DND-41 (cell line): ENCODE measurements at regions not wholly inside any gene's neighbourhood (a gene's known extent, or its start where the extent isn't known, plus 50 kb on each side); places are given as distances from the start of the nearest gene placed in this dataset.

Experiments
- ATAC-seq: fragments of 200-7000 bp; cut with Tn5 transposase; 3 replicates; pipeline ENCODE4 v1.9.1; 2021; ENCODE audit warnings: low read depth; ENCODE audit not compliant: insufficient read depth
- DNase-seq: peaks from one replicate; pipeline ENCODE4 v3.0.0-alpha.2; 2020
- H2AFZ ChIP-seq: 2 replicates; pipeline ENCODE4 v1.6.0; 2012; ENCODE audit warnings: low read depth, low read length
- H3K27ac ChIP-seq: 2 replicates; pipeline ENCODE4 v1.5.1; 2012; ENCODE audit warnings: low read length, inconsistent platforms
- H3K27me3 ChIP-seq: fragments of 200-600 bp; sonication (generic); 2 replicates; pipeline ENCODE4 v1.6.0; 2012; ENCODE audit warnings: low read length, mild to moderate bottlenecking, inconsistent platforms; ENCODE audit not compliant: insufficient read depth, poor library complexity
- H3K36me3 ChIP-seq: 2 replicates; pipeline ENCODE4 v1.5.1; 2012; ENCODE audit warnings: low read length, inconsistent platforms; ENCODE audit not compliant: insufficient read depth
- H3K4me1 ChIP-seq: 2 replicates; pipeline ENCODE4 v1.5.1; 2012; ENCODE audit warnings: mild to moderate bottlenecking, low read length; ENCODE audit not compliant: insufficient read depth
- H3K4me2 ChIP-seq: 2 replicates; pipeline ENCODE4 v1.6.0; 2012; ENCODE audit warnings: mild to moderate bottlenecking, moderate library complexity, low read length, inconsistent platforms; ENCODE audit not compliant: insufficient read depth
- H3K4me3 ChIP-seq, 2 experiments: fragments of 200-600 bp in 1 of 2; shearing (Covaris generic) in 1 of 2; 2 replicates each; pipeline ENCODE4 v1.5.1; 2012 to 2016; ENCODE audit warnings: inconsistent platforms in 2 of 2, low read length in 2 of 2, mild to moderate bottlenecking in 2 of 2, low read depth in 1 of 2, moderate library complexity in 1 of 2
- H3K79me2 ChIP-seq: 2 replicates; pipeline ENCODE4 v1.6.0; 2012; ENCODE audit warnings: low read length, inconsistent platforms; ENCODE audit not compliant: insufficient read depth
- H3K9ac ChIP-seq: 2 replicates; pipeline ENCODE4 v1.6.0; 2012; ENCODE audit warnings: low read depth, mild to moderate bottlenecking, inconsistent platforms, low read length, moderate library complexity
- H3K9me3 ChIP-seq: 2 replicates; pipeline ENCODE4 v1.5.1; 2012; ENCODE audit warnings: low read length, moderate library complexity, mild to moderate bottlenecking, inconsistent platforms; ENCODE audit not compliant: insufficient read depth, severe bottlenecking
- H4K20me1 ChIP-seq: 2 replicates; pipeline ENCODE4 v1.6.0; 2012; ENCODE audit warnings: low read length; ENCODE audit not compliant: insufficient read depth
- EZH2 ChIP-seq: IDR thresholded peaks from 3 replicates; pipeline ENCODE4 v1.6.1; 2012; ENCODE audit warnings: borderline replicate concordance, low read depth, mild to moderate bottlenecking, moderate library complexity, low read length, inconsistent platforms; ENCODE audit not compliant: severe bottlenecking
- TF ChIP-seq, protein P1 (sequence below): IDR thresholded peaks from 2 replicates; pipeline ENCODE4 v1.5.1; 2012; ENCODE audit warnings: borderline replicate concordance, low read length, moderate library complexity, mild to moderate bottlenecking; ENCODE audit not compliant: poor library complexity, severe bottlenecking; ENCODE audit errors: extremely low read depth

DNA sequence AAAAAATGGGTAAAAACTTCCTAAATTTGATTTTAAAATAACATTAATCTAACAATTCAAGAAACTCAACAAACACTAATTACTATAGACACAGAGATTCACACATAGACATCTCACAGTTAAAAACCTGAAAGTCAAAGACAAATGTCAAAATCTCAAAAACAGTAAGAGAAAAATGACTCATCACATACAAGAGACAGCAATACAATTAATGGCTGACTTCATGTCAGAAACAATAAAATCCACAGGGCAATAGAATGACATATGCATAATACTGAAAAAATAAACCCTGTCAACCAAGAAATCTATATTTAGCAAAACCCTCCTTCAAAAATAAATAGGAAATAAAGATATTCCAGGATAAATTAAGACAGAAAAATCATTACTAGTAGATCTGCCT is 200.4 kb downstream of the CEMIP2 start:
- TF ChIP-seq, protein P1, sequence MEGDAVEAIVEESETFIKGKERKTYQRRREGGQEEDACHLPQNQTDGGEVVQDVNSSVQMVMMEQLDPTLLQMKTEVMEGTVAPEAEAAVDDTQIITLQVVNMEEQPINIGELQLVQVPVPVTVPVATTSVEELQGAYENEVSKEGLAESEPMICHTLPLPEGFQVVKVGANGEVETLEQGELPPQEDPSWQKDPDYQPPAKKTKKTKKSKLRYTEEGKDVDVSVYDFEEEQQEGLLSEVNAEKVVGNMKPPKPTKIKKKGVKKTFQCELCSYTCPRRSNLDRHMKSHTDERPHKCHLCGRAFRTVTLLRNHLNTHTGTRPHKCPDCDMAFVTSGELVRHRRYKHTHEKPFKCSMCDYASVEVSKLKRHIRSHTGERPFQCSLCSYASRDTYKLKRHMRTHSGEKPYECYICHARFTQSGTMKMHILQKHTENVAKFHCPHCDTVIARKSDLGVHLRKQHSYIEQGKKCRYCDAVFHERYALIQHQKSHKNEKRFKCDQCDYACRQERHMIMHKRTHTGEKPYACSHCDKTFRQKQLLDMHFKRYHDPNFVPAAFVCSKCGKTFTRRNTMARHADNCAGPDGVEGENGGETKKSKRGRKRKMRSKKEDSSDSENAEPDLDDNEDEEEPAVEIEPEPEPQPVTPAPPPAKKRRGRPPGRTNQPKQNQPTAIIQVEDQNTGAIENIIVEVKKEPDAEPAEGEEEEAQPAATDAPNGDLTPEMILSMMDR: no peak
- no peak for TF ChIP-seq EZH2
- H3K79me2 ChIP-seq: no peaks in the 10 kb centered on the region
- H3K9ac ChIP-seq: no peak overlapping the region
- H4K20me1 ChIP-seq: no peaks in the 10 kb centered on the region
- H3K27ac ChIP-seq: no peak overlapping the region
- no peak overlapping the region for H2AFZ ChIP-seq
- no peaks in the 10 kb centered on the region for H3K9me3 ChIP-seq
- H3K36me3 ChIP-seq: no peaks in the 10 kb centered on the region
- ATAC-seq (no peak), DNase-seq (no peak)
- H3K27me3 ChIP-seq: no peaks in the 10 kb centered on the region
- H3K4me1 ChIP-seq: no peaks in the 10 kb centered on the region
- H3K4me2 ChIP-seq: no peak overlapping the region
- no peak overlapping the region for H3K4me3 ChIP-seq

DNA sequence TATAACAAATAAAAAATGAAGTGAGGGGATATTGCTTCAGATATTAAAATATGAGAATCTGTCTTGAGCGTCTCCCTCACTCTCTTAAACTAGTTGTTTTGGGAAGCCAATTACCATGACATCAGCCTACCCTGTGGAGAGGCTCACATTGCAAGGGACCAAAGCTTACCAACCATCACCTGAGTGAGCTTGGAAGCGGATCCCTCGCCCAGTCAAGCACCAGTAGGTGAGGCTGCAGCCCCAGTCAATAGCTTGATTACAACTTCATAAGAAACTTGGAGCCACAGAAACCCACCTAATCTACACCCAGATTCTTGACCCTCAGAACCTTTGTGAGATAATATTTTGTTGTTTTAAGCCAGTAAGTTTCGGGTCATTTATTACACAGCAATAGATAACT is 206.2 kb downstream of the CEMIP2 start:
- TF ChIP-seq, protein P1: no peak
- no peak for TF ChIP-seq EZH2
- H3K9me3 ChIP-seq: no peaks in the 10 kb centered on the region

DNA sequence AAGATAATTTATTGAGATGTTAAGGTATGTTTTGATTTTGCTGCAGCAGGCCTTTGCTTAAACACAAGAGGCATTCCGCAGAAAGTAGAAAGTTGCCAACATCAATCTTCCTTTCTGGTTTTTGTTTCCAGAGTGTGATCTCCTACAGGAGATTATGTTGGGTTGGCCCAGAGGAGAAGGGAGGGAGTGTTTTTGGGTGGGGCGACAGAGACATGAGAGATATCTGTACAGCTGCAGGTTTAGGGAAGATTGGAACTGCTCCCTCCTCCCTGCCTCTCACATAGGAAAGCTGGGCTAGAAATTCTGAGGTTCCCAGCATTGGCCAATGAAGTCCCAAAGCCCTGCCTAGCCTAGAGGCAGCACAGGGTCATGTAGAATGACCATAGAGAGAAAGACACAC is 211.0 kb downstream of the CEMIP2 start:
- Histone ChIP-seq H4K20me1 (no peaks in the 10 kb centered on the region), H3K4me3 (no peak overlapping the region), H3K4me2 (no peak overlapping the region), H3K27me3 (no peaks in the 10 kb centered on the region), H3K9ac (no peak overlapping the region), H3K9me3 (no peaks in the 10 kb centered on the region), H3K79me2 (no peaks in the 10 kb centered on the region), H3K36me3 (no peaks in the 10 kb centered on the region), H3K27ac (no peak overlapping the region), H2AFZ (no peak overlapping the region), H3K4me1 (no peaks in the 10 kb centered on the region)
- no peak for TF ChIP-seq EZH2
- TF ChIP-seq, protein P1: no peak
- ATAC-seq: no peak
- no peak for DNase-seq

More for the DNA sequence above, 206.2 kb downstream of the CEMIP2 start:
- Histone ChIP-seq H3K27ac (no peak overlapping the region), H2AFZ (no peak overlapping the region), H3K4me1 (no peaks in the 10 kb centered on the region), H3K4me3 (no peak overlapping the region), H3K79me2 (no peaks in the 10 kb centered on the region), H3K9ac (no peak overlapping the region), H4K20me1 (no peaks in the 10 kb centered on the region), H3K36me3 (no peaks in the 10 kb centered on the region), H3K27me3 (no peaks in the 10 kb centered on the region), H3K4me2 (no peak overlapping the region)
- no peak for ATAC-seq
- DNase-seq: no peak

- H3K9ac ChIP-seq: no peak overlapping the region
- no peak for ATAC-seq
- peaks cover 7% of the 10 kb centered on the region for H3K27me3 ChIP-seq
- TF ChIP-seq, protein P1: no peak
- TF ChIP-seq EZH2: no peak
- H3K9me3 ChIP-seq: no peaks in the 10 kb centered on the region
- no peaks in the 10 kb centered on the region for H3K4me1 ChIP-seq
- no peak overlapping the region for H3K4me3 ChIP-seq
- DNase-seq: no peak
- no peak overlapping the region for H2AFZ ChIP-seq
- no peaks in the 10 kb centered on the region for H3K36me3 ChIP-seq
- H4K20me1 ChIP-seq: no peaks in the 10 kb centered on the region
- H3K4me2 ChIP-seq: no peak overlapping the region
- no peak overlapping the region for H3K27ac ChIP-seq
- no peaks in the 10 kb centered on the region for H3K79me2 ChIP-seq
Measured at GRCh38 chr9:71552480-71552879, 215.8 kb downstream of the CEMIP2 start.
